NB4 (cell line): ENCODE measurements at regions not wholly inside any gene's neighbourhood (a gene's known extent, or its start where the extent isn't known, plus 50 kb on each side); places are given as distances from the start of the nearest gene placed in this dataset.

ENCODE experiments used
- DNase-seq: peaks from one replicate; pipeline ENCODE4 v3.0.0; 2010; ENCODE audit warnings: low read depth
- H3K4me3 ChIP-seq: one replicate; pipeline ENCODE4 v1.5.1; 2011; ENCODE audit warnings: mild to moderate bottlenecking, low read depth, low read length, moderate library complexity
- MYC ChIP-seq: IDR thresholded peaks from 2 replicates; pipeline ENCODE4 v1.6.1; 2011; ENCODE audit warnings: low read depth, low read length
- POLR2A ChIP-seq: IDR thresholded peaks from 2 replicates; pipeline ENCODE4 v1.6.1; 2011; ENCODE audit warnings: mild to moderate bottlenecking; ENCODE audit not compliant: insufficient read length; ENCODE audit errors: extremely low read depth
- TF ChIP-seq, protein P1 (sequence below): IDR thresholded peaks from 2 replicates; pipeline ENCODE4 v1.6.1; 2011; ENCODE audit warnings: low read depth, low read length
- TF ChIP-seq, protein P2 (sequence below): IDR thresholded peaks from one replicate; pipeline ENCODE4 v1.5.1; 2012; ENCODE audit warnings: low read depth, low read length

DNA sequence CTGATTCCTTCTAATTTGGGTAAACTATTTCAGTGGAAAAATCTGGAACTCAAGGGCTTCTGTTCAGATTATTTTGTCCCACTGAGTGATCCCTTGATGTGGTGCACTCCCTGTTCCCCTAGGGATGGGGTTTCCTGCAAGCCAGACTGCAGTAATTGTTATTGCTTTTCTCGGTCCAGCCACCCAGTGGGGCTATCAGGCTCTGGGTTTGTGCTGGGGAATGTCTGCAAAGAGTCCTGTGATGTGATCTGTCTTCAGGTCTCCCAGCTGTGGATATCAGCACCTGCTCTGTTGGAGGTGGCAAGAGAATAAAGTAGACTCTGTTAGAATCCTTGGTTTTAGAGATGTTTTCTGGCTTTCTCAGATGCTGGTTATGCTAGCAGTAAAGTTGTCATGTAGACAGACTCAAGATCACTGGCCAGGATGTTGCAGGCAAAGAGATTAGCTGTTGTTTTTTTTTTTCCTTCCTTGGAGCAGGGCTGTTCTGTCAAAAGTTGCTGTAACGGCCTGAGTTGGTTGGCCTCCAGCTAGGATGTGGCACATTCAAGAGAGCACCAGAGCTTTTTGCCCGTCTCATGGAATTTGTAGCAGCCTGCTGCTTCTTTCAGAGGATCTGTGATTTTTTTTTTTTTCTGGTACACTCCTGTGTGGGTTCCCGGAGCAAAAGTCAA is 1314.0 kb downstream of the PCDH19 start:
- DNase-seq = no peak
- H3K4me3 ChIP-seq = no peak overlapping the region
- TF ChIP-seq MYC (no peak), POLR2A (no peak)
- TF ChIP-seq, protein P1, sequence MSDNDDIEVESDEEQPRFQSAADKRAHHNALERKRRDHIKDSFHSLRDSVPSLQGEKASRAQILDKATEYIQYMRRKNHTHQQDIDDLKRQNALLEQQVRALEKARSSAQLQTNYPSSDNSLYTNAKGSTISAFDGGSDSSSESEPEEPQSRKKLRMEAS = no peak
- TF ChIP-seq, protein P2, sequence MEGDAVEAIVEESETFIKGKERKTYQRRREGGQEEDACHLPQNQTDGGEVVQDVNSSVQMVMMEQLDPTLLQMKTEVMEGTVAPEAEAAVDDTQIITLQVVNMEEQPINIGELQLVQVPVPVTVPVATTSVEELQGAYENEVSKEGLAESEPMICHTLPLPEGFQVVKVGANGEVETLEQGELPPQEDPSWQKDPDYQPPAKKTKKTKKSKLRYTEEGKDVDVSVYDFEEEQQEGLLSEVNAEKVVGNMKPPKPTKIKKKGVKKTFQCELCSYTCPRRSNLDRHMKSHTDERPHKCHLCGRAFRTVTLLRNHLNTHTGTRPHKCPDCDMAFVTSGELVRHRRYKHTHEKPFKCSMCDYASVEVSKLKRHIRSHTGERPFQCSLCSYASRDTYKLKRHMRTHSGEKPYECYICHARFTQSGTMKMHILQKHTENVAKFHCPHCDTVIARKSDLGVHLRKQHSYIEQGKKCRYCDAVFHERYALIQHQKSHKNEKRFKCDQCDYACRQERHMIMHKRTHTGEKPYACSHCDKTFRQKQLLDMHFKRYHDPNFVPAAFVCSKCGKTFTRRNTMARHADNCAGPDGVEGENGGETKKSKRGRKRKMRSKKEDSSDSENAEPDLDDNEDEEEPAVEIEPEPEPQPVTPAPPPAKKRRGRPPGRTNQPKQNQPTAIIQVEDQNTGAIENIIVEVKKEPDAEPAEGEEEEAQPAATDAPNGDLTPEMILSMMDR = no peak

DNA sequence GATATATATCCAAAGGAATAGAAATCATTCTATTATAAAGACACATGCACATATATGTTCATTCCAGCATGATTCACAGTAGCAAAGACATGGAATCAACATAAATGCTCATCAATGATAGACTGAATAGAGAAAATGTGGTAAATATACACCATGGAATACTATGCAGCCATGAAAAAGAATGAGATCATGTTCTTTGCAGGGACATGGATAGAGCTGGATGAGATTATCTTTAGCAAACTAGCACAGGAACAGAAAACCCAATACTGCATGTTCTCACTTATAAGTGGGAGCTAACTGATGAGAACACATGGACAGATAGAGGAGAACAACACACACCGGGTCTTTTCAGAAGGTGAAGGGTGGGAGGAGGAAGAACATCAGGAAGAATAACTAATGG is 1318.6 kb downstream of the PCDH19 start:
- no peak for DNase-seq
- TF ChIP-seq MYC = no peak
- TF ChIP-seq, protein P1 = no peak
- TF ChIP-seq, protein P2 = no peak
- no peak for TF ChIP-seq POLR2A
- H3K4me3 ChIP-seq = no peak overlapping the region

DNA sequence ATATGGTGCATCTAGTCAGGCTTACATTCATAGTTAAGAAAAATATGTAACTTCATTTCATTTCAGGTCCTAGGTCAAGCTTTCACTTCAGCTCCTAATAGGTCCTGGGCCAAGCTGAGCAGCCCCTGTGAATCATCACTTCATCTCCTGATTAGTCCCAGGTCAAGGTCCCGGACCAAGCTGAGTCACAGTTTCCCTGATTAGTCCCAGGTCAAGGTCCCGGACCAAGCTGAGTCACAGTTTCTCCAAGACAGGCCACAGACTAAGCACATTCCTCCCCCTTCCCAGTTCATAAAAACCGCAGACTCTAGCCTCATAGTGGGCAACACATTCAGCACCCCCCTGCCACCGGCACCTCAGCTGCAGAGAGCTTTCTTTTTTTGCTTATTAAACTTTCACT is 1331.8 kb downstream of the PCDH19 start:
- no peak overlapping the region for H3K4me3 ChIP-seq
- TF ChIP-seq MYC = no peak
- TF ChIP-seq POLR2A = no peak
- TF ChIP-seq, protein P1 = no peak
- TF ChIP-seq, protein P2 = no peak
- DNase-seq = no peak

DNA sequence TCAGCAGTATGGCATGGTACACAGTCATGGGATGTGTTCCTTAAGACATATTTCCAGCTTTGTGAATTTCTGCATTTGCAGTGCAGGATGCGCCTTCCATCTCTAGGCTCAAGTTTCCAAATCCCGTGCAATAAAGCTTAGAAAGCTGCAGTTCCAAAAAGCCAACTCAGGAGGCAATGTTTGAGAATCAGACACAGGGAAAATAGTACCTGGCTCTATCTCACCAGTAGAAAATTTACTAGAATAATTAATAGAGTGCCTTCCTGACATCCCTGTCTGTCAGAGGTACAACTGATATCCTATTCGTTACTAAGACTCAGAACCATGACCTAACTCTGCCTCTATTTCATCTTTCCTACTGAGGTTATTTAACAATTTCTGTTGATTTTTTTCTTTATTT is 1333.0 kb downstream of the PCDH19 start:
- TF ChIP-seq MYC (no peak), POLR2A (no peak)
- TF ChIP-seq, protein P2 = no peak
- TF ChIP-seq, protein P1 = no peak
- no peak overlapping the region for H3K4me3 ChIP-seq
- no peak for DNase-seq

DNA sequence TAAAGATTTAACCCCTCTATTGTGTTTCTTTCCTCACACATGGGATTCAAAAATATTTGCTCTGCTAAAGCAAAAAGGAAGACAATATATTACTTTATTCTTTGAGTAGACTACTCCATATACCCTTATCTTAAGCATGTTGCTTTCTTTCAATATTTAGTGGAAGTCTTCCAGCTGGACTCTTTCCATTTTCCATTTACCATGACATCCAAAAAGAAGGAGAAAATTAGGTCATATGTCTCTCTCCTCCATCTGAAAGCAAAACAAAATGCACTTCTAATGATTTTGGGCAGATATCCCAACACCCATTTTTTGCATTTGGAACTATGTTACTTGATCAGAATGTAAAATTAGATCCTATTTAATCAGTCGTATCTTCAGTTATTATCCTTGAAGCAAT is 1336.5 kb downstream of the PCDH19 start:
- no peak overlapping the region for H3K4me3 ChIP-seq
- TF ChIP-seq, protein P2 = no peak
- TF ChIP-seq, protein P1 = no peak
- TF ChIP-seq POLR2A (no peak), MYC (no peak)
- DNase-seq = no peak

DNA sequence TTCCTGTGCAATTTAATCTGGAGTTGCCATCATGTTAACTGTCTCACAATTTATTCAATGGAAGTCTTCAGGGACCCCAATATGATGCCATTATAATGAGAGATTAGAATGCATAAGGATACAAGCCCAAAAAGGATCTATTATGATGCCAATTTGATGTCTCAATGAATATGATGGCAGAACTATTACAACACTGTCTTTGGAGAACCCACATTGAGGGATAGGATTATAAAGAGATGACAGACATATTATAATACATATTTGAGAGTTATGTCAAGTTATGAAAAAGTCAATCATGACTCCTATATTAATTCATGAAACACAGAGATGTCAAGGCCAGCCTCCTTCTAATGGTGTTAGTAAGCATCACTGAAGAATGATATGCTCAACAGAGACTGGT is 1358.4 kb downstream of the PCDH19 start:
- DNase-seq = no peak
- H3K4me3 ChIP-seq = no peak overlapping the region
- no peak for TF ChIP-seq POLR2A
- no peak for TF ChIP-seq MYC
